ENCODE measurements at regions not wholly inside any gene's neighbourhood (a gene's known extent, or its start where the extent isn't known, plus 50 kb on each side); places are given as distances from the start of the nearest gene placed in this dataset.

DNA sequence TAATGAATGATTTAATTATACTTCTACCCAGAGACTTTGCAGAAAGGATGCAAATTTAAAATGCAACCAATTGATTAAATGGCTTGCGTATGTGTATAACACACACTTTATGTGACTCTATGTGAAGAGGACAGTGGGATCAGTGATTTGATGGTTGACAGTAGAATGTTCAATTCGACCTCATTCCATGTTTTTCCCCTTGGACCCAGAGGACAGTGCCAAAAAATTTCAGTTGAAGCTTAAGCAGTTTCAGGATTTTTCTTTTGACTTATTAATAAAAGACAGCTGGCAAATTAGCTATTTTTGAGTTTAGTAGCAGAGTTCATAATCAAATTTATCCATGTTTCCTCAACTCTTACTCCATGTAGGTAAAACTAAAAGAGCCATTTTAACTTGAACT lies 742.4 kb upstream of the NR2F2 start:
- TF ChIP-seq FOXM1 (IDR thresholded peaks at IDR 0.05; ENCODE audit: low read depth) (no peak), CTCF (IDR thresholded peaks at IDR 0.05) (no peak), YY1 (IDR thresholded peaks at IDR 0.05; ENCODE audit: low read depth) (no peak)
